ENCODE measurements at regions not wholly inside any gene's neighbourhood (a gene's known extent, or its start where the extent isn't known, plus 50 kb on each side); places are given as distances from the start of the nearest gene placed in this dataset.

DNA sequence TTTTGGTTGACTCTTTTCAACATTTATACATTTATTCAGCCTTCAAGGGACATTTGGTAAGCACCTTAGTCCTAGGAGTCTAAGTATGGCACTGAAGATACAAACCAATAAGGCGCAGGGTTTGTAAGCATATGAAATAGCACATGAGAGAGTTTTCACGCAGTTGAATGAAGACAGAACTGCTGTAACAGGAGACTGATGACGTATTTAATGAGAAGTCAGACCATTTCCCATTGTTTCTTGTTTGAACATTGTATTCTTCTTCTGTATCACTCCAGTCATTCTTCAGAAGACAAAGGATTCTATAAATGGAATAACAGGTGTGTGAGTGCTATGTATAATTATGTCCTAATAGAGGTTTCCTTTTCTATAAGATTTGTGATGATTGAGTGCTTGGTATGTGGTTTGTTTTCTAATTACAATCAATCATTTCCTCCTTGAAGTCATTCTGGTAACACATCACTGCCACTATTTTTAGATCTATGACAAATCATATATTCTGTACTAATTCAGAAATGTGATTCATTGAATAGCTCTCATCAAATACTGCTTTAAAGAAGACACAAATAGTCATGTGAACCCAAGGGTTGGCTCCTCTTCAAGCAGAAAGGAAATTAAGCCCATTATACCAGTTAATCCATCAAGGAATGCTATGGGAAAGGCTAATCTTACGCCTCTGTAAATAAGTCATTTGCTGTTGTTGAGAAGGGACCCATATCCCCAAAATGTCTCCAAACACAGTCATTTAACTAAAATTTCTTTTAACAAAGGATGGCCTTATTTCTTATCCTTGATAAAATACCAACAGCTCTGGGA, 222.8 kb upstream of the NBEA start:
- Histone ChIP-seq H3K27me3 (no peaks in the 10 kb centered on the region), H3K27ac (no peak overlapping the region), H3K4me1 (peaks cover 0 to 13% (median 0%) of the 10 kb centered on the region in 12 donors), H3K4me3 (no peak overlapping the region), H3K36me3 (no peaks in the 10 kb centered on the region), H3K9me3 (peaks cover 0 to 15% (median 0%) of the 10 kb centered on the region in 12 donors)
- TF ChIP-seq POLR2A (IDR thresholded peaks at IDR 0.05), result no peak
- TF ChIP-seq CTCF (IDR thresholded peaks at IDR 0.05), result no peak
- WGBS, 4 donors, result 80 to 85% (median 83%) methylated on average over 4 of the region's 4 CpGs
- no peak for DNase-seq
- ATAC-seq, result no peak
- intact Hi-C loops (cut with DNase I), result no loop called here

GRCh38 chr13:34720618-34721017, 221.5 kb upstream of the NBEA start:
- TF ChIP-seq CTCF (IDR thresholded peaks at IDR 0.05), result no peak
- TF ChIP-seq POLR2A (IDR thresholded peaks at IDR 0.05), result no peak
- Histone ChIP-seq H3K4me3 (no peak overlapping the region), H3K9me3 (peaks cover 0 to 15% (median 0%) of the 10 kb centered on the region in 12 donors), H3K4me1 (peaks cover 0 to 13% (median 0%) of the 10 kb centered on the region in 12 donors), H3K36me3 (no peaks in the 10 kb centered on the region), H3K27ac (no peak overlapping the region), H3K27me3 (no peaks in the 10 kb centered on the region)
- WGBS, 4 donors, result 79 to 87% (median 82%) methylated on average over 2 of the region's 2 CpGs
- ATAC-seq (no peak), DNase-seq (no peak)
- intact Hi-C loops (cut with DNase I), result no loop called here

- DNase-seq, result no peak
- ATAC-seq, result no peak
- 52 to 65% (median 61%) methylated on average over 3 of the region's 3 CpGs for WGBS, 4 donors
- Histone ChIP-seq H3K4me1 (peaks cover 0 to 13% (median 0%) of the 10 kb centered on the region in 12 donors), H3K27me3 (no peaks in the 10 kb centered on the region), H3K9me3 (peaks cover 0 to 15% (median 0%) of the 10 kb centered on the region in 12 donors), H3K36me3 (no peaks in the 10 kb centered on the region), H3K27ac (no peak overlapping the region), H3K4me3 (no peak overlapping the region)
- TF ChIP-seq POLR2A (IDR thresholded peaks at IDR 0.05) (no peak), CTCF (IDR thresholded peaks at IDR 0.05) (no peak)
- intact Hi-C loops (cut with DNase I), result no loop called here
These were observed 220.2 kb upstream of the NBEA start for GRCh38 chr13:34721631-34722595.

GRCh38 chr13:34722922-34723321, 219.1 kb upstream of the NBEA start:
- TF ChIP-seq POLR2A (IDR thresholded peaks at IDR 0.05) (no peak), CTCF (IDR thresholded peaks at IDR 0.05) (no peak)
- ATAC-seq (no peak), DNase-seq (no peak)
- H3K36me3 ChIP-seq, result no peaks in the 10 kb centered on the region
- H3K4me1 ChIP-seq, result peaks cover 0 to 13% (median 0%) of the 10 kb centered on the region in 12 donors
- no peak overlapping the region for H3K27ac ChIP-seq
- no peak overlapping the region for H3K4me3 ChIP-seq
- H3K9me3 ChIP-seq, result peaks cover 0 to 15% (median 0%) of the 10 kb centered on the region in 12 donors
- intact Hi-C loops (cut with DNase I), result no loop called here
- no peaks in the 10 kb centered on the region for H3K27me3 ChIP-seq

All from heart left ventricle (tissue), 16 donors.